ENCODE measurements at regions not wholly inside any gene's neighbourhood (a gene's known extent, or its start where the extent isn't known, plus 50 kb on each side); places are given as distances from the start of the nearest gene placed in this dataset.
"Not testable (repeated sequence)": the region's sequence is repeated elsewhere in the genome, so short reads cannot be mapped to it uniquely, and the experiment has no call there.

DNA sequence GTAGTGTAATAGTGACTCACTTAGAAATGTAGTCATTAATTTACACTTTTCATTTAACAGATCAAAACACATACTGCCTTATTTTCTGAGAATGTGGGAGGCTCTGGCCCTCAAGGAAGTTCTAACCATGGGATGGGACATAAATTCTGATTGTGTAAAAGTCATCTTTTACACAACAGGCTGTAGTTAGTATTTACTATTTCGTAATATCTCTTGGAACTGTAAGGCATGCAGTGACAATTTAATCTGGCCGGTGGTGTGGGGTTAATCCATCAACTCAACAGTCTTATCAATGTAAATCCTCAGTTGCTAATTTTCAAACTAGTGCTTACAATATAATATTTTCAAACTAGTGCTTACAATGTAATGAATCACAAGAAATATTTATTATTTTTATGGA, 1599.2 kb downstream of the EFNB2 start:
- in situ Hi-C loops (cut with HindIII; ENCODE audit: low sequenced_read_pairs): no loop called here
- H3K4me3 ChIP-seq (ENCODE audit: low read depth, low read length): no peak overlapping the region
- no peak for DNase-seq (ENCODE audit: low read depth, low spot score)
- TF ChIP-seq, protein P1, sequence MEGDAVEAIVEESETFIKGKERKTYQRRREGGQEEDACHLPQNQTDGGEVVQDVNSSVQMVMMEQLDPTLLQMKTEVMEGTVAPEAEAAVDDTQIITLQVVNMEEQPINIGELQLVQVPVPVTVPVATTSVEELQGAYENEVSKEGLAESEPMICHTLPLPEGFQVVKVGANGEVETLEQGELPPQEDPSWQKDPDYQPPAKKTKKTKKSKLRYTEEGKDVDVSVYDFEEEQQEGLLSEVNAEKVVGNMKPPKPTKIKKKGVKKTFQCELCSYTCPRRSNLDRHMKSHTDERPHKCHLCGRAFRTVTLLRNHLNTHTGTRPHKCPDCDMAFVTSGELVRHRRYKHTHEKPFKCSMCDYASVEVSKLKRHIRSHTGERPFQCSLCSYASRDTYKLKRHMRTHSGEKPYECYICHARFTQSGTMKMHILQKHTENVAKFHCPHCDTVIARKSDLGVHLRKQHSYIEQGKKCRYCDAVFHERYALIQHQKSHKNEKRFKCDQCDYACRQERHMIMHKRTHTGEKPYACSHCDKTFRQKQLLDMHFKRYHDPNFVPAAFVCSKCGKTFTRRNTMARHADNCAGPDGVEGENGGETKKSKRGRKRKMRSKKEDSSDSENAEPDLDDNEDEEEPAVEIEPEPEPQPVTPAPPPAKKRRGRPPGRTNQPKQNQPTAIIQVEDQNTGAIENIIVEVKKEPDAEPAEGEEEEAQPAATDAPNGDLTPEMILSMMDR (IDR thresholded peaks at IDR 0.05; ENCODE audit: low read depth, low read length): no peak

- H3K4me3 ChIP-seq (ENCODE audit: low read depth, low read length); DNase-seq (ENCODE audit: low read depth, low spot score); in situ Hi-C loops (cut with HindIII; ENCODE audit: low sequenced_read_pairs): not testable (repeated sequence)
Measured at GRCh38 chr13:104920513-104920912, 1614.9 kb downstream of the EFNB2 start.

DNA sequence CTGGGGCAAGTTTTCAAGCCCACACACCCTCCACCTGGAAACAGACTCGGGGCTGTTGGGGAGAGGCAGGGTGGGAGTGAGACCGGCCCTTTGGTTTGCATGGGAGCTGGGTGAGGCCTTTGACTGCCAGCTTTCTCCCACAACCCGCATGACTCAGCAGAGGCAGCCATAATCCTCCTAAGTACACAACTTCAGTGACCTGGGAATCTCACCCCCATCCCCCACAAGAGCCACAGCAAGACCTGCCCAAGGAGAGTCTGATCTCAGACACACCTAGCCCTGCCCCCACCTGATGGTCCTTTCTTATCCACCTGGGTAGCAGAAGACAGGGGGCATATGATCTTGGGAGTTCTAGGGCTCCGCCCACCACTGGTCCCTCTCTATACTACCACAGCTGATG, 1615.4 kb downstream of the EFNB2 start:
- in situ Hi-C loops (cut with HindIII; ENCODE audit: low sequenced_read_pairs): no loop called here
- TF ChIP-seq, protein P1 (IDR thresholded peaks at IDR 0.05; ENCODE audit: low read depth, low read length): no peak

GRCh38 chr13:104900191-104900817, 1635.2 kb downstream of the EFNB2 start:
- H3K4me3 ChIP-seq (ENCODE audit: low read depth, low read length): no peak overlapping the region
- TF ChIP-seq, protein P1 (IDR thresholded peaks at IDR 0.05; ENCODE audit: low read depth, low read length): no peak
- in situ Hi-C loops (cut with HindIII; ENCODE audit: low sequenced_read_pairs): no loop called here
- DNase-seq (ENCODE audit: low read depth, low spot score): peak; percentile 2

More for the DNA sequence above, 1615.4 kb downstream of the EFNB2 start:
- DNase-seq (ENCODE audit: low read depth, low spot score): no peak
- no peak overlapping the region for H3K4me3 ChIP-seq (ENCODE audit: low read depth, low read length)

DNA sequence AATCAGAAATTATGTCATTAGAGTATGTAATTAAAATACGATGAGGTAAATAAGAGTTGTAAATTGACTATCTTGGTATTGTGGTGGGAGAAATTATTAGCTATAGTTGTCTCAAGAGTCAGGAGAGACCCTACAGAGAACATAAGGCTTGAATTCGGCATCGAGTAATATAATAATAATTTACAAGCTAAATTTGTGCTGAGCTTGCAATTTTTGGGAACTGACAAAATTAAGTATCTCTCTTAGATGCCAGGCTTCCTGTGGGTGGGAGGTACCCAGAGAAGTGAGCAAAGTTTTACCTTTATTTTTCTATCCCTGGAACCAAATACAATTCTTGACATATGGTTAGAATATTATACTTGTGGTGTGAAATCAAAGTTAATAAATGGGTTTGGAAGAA, 1637.0 kb downstream of the EFNB2 start:
- in situ Hi-C loops (cut with HindIII; ENCODE audit: low sequenced_read_pairs): no loop called here

DNA sequence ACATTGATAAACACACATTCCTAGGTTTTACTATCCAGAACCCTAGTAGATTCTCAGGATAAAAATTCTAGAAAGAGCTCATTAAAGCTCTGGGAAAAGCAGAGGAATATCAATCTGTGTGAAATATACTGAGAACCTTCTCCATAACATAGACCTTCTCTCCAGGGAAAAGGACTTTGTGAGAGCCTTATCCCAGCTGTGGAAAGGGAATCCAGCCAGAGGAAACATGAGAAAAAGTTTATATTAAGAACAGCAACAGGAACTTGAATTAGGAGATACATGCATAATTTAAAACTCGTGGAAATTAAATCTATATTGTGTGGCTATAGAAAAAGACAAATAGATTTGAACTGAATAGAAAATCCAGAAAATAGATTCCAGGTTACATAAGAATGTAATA, 1639.9 kb downstream of the EFNB2 start:
- TF ChIP-seq, protein P1 (IDR thresholded peaks at IDR 0.05; ENCODE audit: low read depth, low read length): no peak
- DNase-seq (ENCODE audit: low read depth, low spot score): no peak
- in situ Hi-C loops (cut with HindIII; ENCODE audit: low sequenced_read_pairs): no loop called here
- H3K4me3 ChIP-seq (ENCODE audit: low read depth, low read length): no peak overlapping the region

More for the DNA sequence above, 1637.0 kb downstream of the EFNB2 start:
- TF ChIP-seq, protein P1 (IDR thresholded peaks at IDR 0.05; ENCODE audit: low read depth, low read length): no peak
- DNase-seq (ENCODE audit: low read depth, low spot score): no peak
- H3K4me3 ChIP-seq (ENCODE audit: low read depth, low read length): no peak overlapping the region

DNA sequence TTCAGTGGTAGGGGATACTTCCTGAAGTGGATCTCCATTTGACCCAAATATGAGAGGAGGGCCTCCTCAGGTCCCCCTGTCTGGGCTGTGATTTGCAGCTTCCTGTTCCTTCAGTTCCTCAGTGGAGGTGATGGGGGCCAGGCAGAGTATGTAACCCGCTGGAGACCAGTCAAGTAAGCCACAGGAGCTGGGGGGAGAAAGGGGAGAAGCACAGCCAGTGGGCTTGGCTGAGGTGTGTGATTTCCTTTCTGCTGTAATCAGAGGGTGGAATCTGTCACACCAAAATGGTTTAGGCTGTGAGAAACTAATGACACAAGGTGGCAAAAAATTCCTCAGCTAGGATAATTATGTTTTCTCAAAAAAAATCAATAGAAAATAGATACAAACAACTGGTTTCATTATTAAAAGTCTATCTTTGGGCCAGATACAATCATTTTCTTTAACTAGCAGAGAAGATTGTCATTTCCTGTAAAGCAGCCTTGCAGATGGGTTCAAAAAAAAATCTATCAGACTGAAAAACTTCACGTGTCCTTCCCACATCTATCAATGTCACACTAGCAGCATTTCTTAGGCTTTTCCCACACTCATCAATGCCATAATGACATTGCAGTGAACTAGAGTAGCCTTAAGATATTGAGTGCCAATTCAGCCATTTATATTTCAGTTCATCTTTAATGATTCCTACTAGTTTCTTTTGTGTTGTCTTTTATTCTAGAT, 1660.3 kb downstream of the EFNB2 start:
- DNase-seq (ENCODE audit: low read depth, low spot score): no peak
- in situ Hi-C loops (cut with HindIII; ENCODE audit: low sequenced_read_pairs): no loop called here
- TF ChIP-seq, protein P1 (IDR thresholded peaks at IDR 0.05; ENCODE audit: low read depth, low read length): no peak
- no peak overlapping the region for H3K4me3 ChIP-seq (ENCODE audit: low read depth, low read length)

Data from astrocyte of the spinal cord (primary cell).